ENCODE measurements at regions not wholly inside any gene's neighbourhood (a gene's known extent, or its start where the extent isn't known, plus 50 kb on each side); places are given as distances from the start of the nearest gene placed in this dataset.

DNA sequence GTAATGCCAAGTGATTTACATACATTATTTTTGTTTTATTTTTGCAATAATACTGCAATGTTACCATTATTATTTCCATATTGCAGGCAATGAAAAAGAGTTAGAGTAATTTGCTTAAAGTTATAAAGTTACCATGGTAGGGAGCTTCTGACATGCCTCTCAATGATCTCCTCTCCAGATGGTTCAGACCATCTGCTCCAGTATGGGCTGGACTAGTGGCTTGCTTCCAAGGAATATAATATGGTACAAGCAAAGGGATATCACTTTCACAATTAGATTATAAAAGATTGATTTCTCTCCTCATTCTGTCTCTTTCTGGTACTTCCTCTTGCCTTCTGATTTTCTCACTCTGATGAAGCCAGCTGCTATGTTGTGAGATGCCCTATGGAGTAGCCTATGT lies 245.4 kb downstream of the INSIG2 start:
- no peaks in the 10 kb centered on the region for H3K9me3 ChIP-seq (ENCODE audit: insufficient read depth, low read depth, low read length)
- H3K4me2 ChIP-seq (ENCODE audit: low read length): no peak overlapping the region
- no peaks in the 10 kb centered on the region for H3K36me3 Mint-ChIP-seq (ENCODE audit: low read depth, unreplicated experiment)
- peaks cover 2% of the 10 kb centered on the region for H3K27me3 ChIP-seq (ENCODE audit: insufficient read depth, low read length)
- H3K9ac ChIP-seq (ENCODE audit: low read length): no peak overlapping the region
- H3K36me3 ChIP-seq (ENCODE audit: insufficient read depth, low read length): no peaks in the 10 kb centered on the region
- H3K79me2 ChIP-seq (ENCODE audit: insufficient read depth, low read length): no peaks in the 10 kb centered on the region
- FAIRE-seq (no peak), DNase-seq (ENCODE audit: low read depth) (no peak)
- no peak for TF ChIP-seq EZH2 (IDR thresholded peaks at IDR 0.05; ENCODE audit: insufficient read depth, low read length)
- TF ChIP-seq, protein P1, sequence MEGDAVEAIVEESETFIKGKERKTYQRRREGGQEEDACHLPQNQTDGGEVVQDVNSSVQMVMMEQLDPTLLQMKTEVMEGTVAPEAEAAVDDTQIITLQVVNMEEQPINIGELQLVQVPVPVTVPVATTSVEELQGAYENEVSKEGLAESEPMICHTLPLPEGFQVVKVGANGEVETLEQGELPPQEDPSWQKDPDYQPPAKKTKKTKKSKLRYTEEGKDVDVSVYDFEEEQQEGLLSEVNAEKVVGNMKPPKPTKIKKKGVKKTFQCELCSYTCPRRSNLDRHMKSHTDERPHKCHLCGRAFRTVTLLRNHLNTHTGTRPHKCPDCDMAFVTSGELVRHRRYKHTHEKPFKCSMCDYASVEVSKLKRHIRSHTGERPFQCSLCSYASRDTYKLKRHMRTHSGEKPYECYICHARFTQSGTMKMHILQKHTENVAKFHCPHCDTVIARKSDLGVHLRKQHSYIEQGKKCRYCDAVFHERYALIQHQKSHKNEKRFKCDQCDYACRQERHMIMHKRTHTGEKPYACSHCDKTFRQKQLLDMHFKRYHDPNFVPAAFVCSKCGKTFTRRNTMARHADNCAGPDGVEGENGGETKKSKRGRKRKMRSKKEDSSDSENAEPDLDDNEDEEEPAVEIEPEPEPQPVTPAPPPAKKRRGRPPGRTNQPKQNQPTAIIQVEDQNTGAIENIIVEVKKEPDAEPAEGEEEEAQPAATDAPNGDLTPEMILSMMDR (IDR thresholded peaks at IDR 0.05; ENCODE audit: insufficient read depth, low read depth, low read length): no peak
- no peaks in the 10 kb centered on the region for H3K4me1 ChIP-seq (ENCODE audit: insufficient read depth, low read length)
- no peak overlapping the region for H3K27ac ChIP-seq (ENCODE audit: low read depth, low read length)
- H3K4me1 Mint-ChIP-seq (ENCODE audit: low read depth, unreplicated experiment): no peaks in the 10 kb centered on the region
- no peak overlapping the region for H3K4me3 Mint-ChIP-seq (ENCODE audit: unreplicated experiment)
- no peak overlapping the region for H3K4me3 ChIP-seq (ENCODE audit: insufficient read depth, low read depth, low read length)
- H3K27me3 Mint-ChIP-seq (ENCODE audit: low read depth, unreplicated experiment): peaks cover 11% of the 10 kb centered on the region
- no peak overlapping the region for H3K27ac Mint-ChIP-seq (ENCODE audit: unreplicated experiment)
- H3K9me3 Mint-ChIP-seq (ENCODE audit: unreplicated experiment): no peaks in the 10 kb centered on the region
- H2AFZ ChIP-seq (ENCODE audit: low read depth, low read length): no peak overlapping the region
- no peaks in the 10 kb centered on the region for H4K20me1 ChIP-seq (ENCODE audit: insufficient read depth, low read length)

- Histone ChIP-seq H4K20me1 (ENCODE audit: insufficient read depth, low read length) (no peaks in the 10 kb centered on the region), H3K4me2 (ENCODE audit: low read length) (no peak overlapping the region), H3K79me2 (ENCODE audit: insufficient read depth, low read length) (no peaks in the 10 kb centered on the region), H3K27me3 (ENCODE audit: insufficient read depth, low read length) (peaks cover 3% of the 10 kb centered on the region), H3K27ac (ENCODE audit: low read depth, low read length) (no peak overlapping the region), H3K4me1 (ENCODE audit: insufficient read depth, low read length) (no peaks in the 10 kb centered on the region), H2AFZ (ENCODE audit: low read depth, low read length) (no peak overlapping the region), H3K4me3 (ENCODE audit: insufficient read depth, low read depth, low read length) (no peak overlapping the region), H3K9ac (ENCODE audit: low read length) (no peak overlapping the region), H3K9me3 (ENCODE audit: insufficient read depth, low read depth, low read length) (no peaks in the 10 kb centered on the region), H3K36me3 (ENCODE audit: insufficient read depth, low read length) (no peaks in the 10 kb centered on the region)
- Mint-ChIP-seq H3K9me3 (ENCODE audit: unreplicated experiment) (peaks cover 4% of the 10 kb centered on the region), H3K4me1 (ENCODE audit: low read depth, unreplicated experiment) (peaks cover 9% of the 10 kb centered on the region), H3K27ac (ENCODE audit: unreplicated experiment) (no peak overlapping the region), H3K27me3 (ENCODE audit: low read depth, unreplicated experiment) (peaks cover 3% of the 10 kb centered on the region), H3K36me3 (ENCODE audit: low read depth, unreplicated experiment) (no peaks in the 10 kb centered on the region), H3K4me3 (ENCODE audit: unreplicated experiment) (no peak overlapping the region)
- FAIRE-seq (no peak), DNase-seq (ENCODE audit: low read depth) (no peak)
- TF ChIP-seq, protein P1 (IDR thresholded peaks at IDR 0.05; ENCODE audit: insufficient read depth, low read depth, low read length): no peak
- TF ChIP-seq EZH2 (IDR thresholded peaks at IDR 0.05; ENCODE audit: insufficient read depth, low read length): no peak
Measured at GRCh38 chr2:118325321-118325955, 237.2 kb downstream of the INSIG2 start.

DNA sequence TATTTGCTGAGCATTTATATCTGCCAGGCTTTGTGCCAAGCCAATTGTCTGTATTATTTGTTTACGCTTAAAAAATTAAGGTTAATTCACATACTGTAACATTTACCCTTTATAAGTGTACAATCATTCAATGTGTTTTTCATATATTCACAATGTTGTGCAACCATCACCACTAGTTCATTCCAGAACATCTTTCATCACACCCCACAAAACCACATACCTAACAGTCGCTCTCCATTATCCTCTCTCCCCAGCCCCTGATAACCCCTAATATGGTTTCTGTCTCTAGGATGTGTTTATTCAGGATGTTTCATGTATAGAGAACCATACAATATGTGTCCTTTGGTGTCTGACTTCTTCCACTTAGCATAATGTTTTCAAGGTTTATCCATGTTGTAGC lies 234.1 kb downstream of the INSIG2 start:
- Mint-ChIP-seq H3K4me3 (ENCODE audit: unreplicated experiment) (no peak overlapping the region), H3K4me1 (ENCODE audit: low read depth, unreplicated experiment) (peaks cover 19% of the 10 kb centered on the region), H3K36me3 (ENCODE audit: low read depth, unreplicated experiment) (no peaks in the 10 kb centered on the region), H3K9me3 (ENCODE audit: unreplicated experiment) (peaks cover 4% of the 10 kb centered on the region), H3K27me3 (ENCODE audit: low read depth, unreplicated experiment) (peaks cover 2% of the 10 kb centered on the region), H3K27ac (ENCODE audit: unreplicated experiment) (no peak overlapping the region)
- TF ChIP-seq, protein P1 (IDR thresholded peaks at IDR 0.05; ENCODE audit: insufficient read depth, low read depth, low read length): no peak
- no peak for TF ChIP-seq EZH2 (IDR thresholded peaks at IDR 0.05; ENCODE audit: insufficient read depth, low read length)
- DNase-seq (ENCODE audit: low read depth): no peak
- Histone ChIP-seq H3K27me3 (ENCODE audit: insufficient read depth, low read length) (peaks cover 8% of the 10 kb centered on the region), H3K4me3 (ENCODE audit: insufficient read depth, low read depth, low read length) (no peak overlapping the region), H2AFZ (ENCODE audit: low read depth, low read length) (no peak overlapping the region), H3K9ac (ENCODE audit: low read length) (no peak overlapping the region), H4K20me1 (ENCODE audit: insufficient read depth, low read length) (no peaks in the 10 kb centered on the region), H3K79me2 (ENCODE audit: insufficient read depth, low read length) (no peaks in the 10 kb centered on the region), H3K4me2 (ENCODE audit: low read length) (no peak overlapping the region), H3K9me3 (ENCODE audit: insufficient read depth, low read depth, low read length) (no peaks in the 10 kb centered on the region), H3K4me1 (ENCODE audit: insufficient read depth, low read length) (no peaks in the 10 kb centered on the region), H3K27ac (ENCODE audit: low read depth, low read length) (no peak overlapping the region), H3K36me3 (ENCODE audit: insufficient read depth, low read length) (no peaks in the 10 kb centered on the region)
- no peak for FAIRE-seq
